CD14-positive monocyte (primary cell): ENCODE measurements at regions not wholly inside any gene's neighbourhood (a gene's known extent, or its start where the extent isn't known, plus 50 kb on each side); places are given as distances from the start of the nearest gene placed in this dataset.

ENCODE experiments used
- DNase-seq, 3 donors: peaks; one replicate each; pipeline ENCODE4 v3.0.0-alpha.2; 2011 to 2022
- H2AFZ ChIP-seq: 2 replicates; pipeline ENCODE4 v1.6.0; 2012; ENCODE audit warnings: mild to moderate bottlenecking, low read depth, low read length, inconsistent platforms; ENCODE audit not compliant: insufficient read depth, poor library complexity, severe bottlenecking
- H3K27ac ChIP-seq, 2 donors: 1 replicate in 1 of 2; 2 replicates in 1 of 2; pipeline ENCODE4 v1.5.1; 2012 to 2013; ENCODE audit warnings: low read length in 2 of 2, control low read depth in 1 of 2, inconsistent platforms in 1 of 2, low read depth in 1 of 2, mild to moderate bottlenecking in 1 of 2
- H3K27me3 ChIP-seq, 2 donors: one replicate each; pipeline versions ENCODE4 v1.6.0 to v1.6.1; 2011 to 2013; ENCODE audit warnings: low read length in 2 of 2; ENCODE audit not compliant: control insufficient read depth in 2 of 2, insufficient read depth in 2 of 2
- H3K36me3 ChIP-seq, 2 donors: replicated peaks in 1 of 2; 1 replicate in 1 of 2; 2 replicates in 1 of 2; pipeline versions ENCODE4 v1.5.1 to v1.6.1; 2012 to 2013; ENCODE audit warnings: low read length in 2 of 2, control low read depth in 1 of 2, inconsistent platforms in 1 of 2, mild to moderate bottlenecking in 1 of 2; ENCODE audit not compliant: insufficient read depth in 2 of 2, control insufficient read depth in 1 of 2
- H3K4me1 ChIP-seq, 2 donors: 1 replicate in 1 of 2; 2 replicates in 1 of 2; pipeline versions ENCODE4 v1.5.1 to v1.6.1; 2012 to 2013; ENCODE audit warnings: low read length in 2 of 2, control low read depth in 1 of 2, inconsistent platforms in 1 of 2, mild to moderate bottlenecking in 1 of 2, moderate library complexity in 1 of 2; ENCODE audit not compliant: insufficient read depth in 2 of 2, control insufficient read depth in 1 of 2
- H3K4me2 ChIP-seq: replicated peaks from 2 replicates; pipeline ENCODE3; 2012; ENCODE audit warnings: low read length, moderate library complexity, mild to moderate bottlenecking; ENCODE audit not compliant: poor library complexity, severe bottlenecking; ENCODE audit errors: extremely low read depth
- H3K4me3 ChIP-seq, 3 experiments: fragments of 200-600 bp in 1 of 3; sonication (generic) in 1 of 3; replicated peaks in 1 of 3; 1 replicate in 2 of 3; 2 replicates in 1 of 3; pipeline ENCODE4 v1.5.1; 2011 to 2013; ENCODE audit warnings: low read length in 3 of 3, mild to moderate bottlenecking in 3 of 3, control low read depth in 2 of 3, low read depth in 2 of 3, inconsistent platforms in 1 of 3, moderate library complexity in 1 of 3
- H3K79me2 ChIP-seq: 2 replicates; pipeline ENCODE4 v1.6.0; 2012; ENCODE audit warnings: mild to moderate bottlenecking, control low read depth, inconsistent platforms, low read length, moderate library complexity; ENCODE audit not compliant: insufficient read depth
- H3K9ac ChIP-seq: 2 replicates; pipeline ENCODE4 v1.6.0; 2017; ENCODE audit warnings: low read length, mild to moderate bottlenecking; ENCODE audit not compliant: insufficient read depth, poor library complexity, severe bottlenecking
- H3K9me3 ChIP-seq, 2 donors: replicated peaks in 1 of 2; 1 replicate in 1 of 2; 2 replicates in 1 of 2; pipeline versions ENCODE4 v1.5.1 to v1.6.1; 2012 to 2013; ENCODE audit warnings: low read length in 2 of 2, control low read depth in 1 of 2; ENCODE audit not compliant: control insufficient read depth in 1 of 2, insufficient read depth in 1 of 2
- H4K20me1 ChIP-seq: 2 replicates; pipeline ENCODE4 v1.6.0; 2012; ENCODE audit warnings: mild to moderate bottlenecking, low read length, control low read depth, moderate library complexity; ENCODE audit not compliant: insufficient read depth
- H3K27ac Mint-ChIP-seq, 7 donors: one replicate each; pipeline ENCODE4 v1.8.0; 2020; ENCODE audit warnings: mild to moderate bottlenecking in 7 of 7, mixed read lengths in 7 of 7, moderate library complexity in 6 of 7, inconsistent platforms in 2 of 7
- H3K27me3 Mint-ChIP-seq, 3 donors: one replicate each; pipeline ENCODE4 v1.8.0; 2021 to 2022; ENCODE audit warnings: low read depth in 3 of 3, mild to moderate bottlenecking in 3 of 3, mixed read lengths in 3 of 3, moderate library complexity in 3 of 3, inconsistent platforms in 1 of 3
- H3K36me3 Mint-ChIP-seq, 2 donors: one replicate each; pipeline ENCODE4 v1.8.0; 2020; ENCODE audit warnings: mixed read lengths in 2 of 2, inconsistent platforms in 1 of 2, mild to moderate bottlenecking in 1 of 2
- H3K4me1 Mint-ChIP-seq: one replicate; pipeline ENCODE4 v1.8.0; 2020; ENCODE audit warnings: mild to moderate bottlenecking, mixed read lengths
- H3K4me3 Mint-ChIP-seq, 2 donors: one replicate each; pipeline ENCODE4 v1.8.0; 2020; ENCODE audit warnings: mild to moderate bottlenecking in 2 of 2, mixed read lengths in 2 of 2, moderate library complexity in 1 of 2
- H3K9me3 Mint-ChIP-seq, 7 donors: one replicate each; pipeline ENCODE4 v1.8.0; 2020 to 2022; ENCODE audit warnings: mixed read lengths in 7 of 7, mild to moderate bottlenecking in 6 of 7, moderate library complexity in 6 of 7, inconsistent platforms in 2 of 7
- WGBS: methylation state at CpG from one replicate; pipeline ENCODE4 v1.1.5; 2013; ENCODE audit warnings: missing lambda C conversion rate; ENCODE audit not compliant: insufficient coverage; 5-methylcytosine and 5-hydroxymethylcytosine counted together
- intact Hi-C, 2 donors: fragments of 100-400 bp; cut with micrococcal nuclease; formaldehyde crosslinking; loops; one replicate each; pipeline versions ENCODE4 v1.15.0 to v1.15.1; 2023
- TF ChIP-seq, protein P1 (sequence below): fragments of 200-600 bp; IDR thresholded peaks from one replicate; pipeline ENCODE4 v1.8.0; 2022; ENCODE audit warnings: antibody characterized with exemption, mild to moderate bottlenecking

GRCh38 chr13:31947506-31947905 is 84.1 kb upstream of the FRY start:
- Histone ChIP-seq H3K27ac (peak overlapping the region in 1 of 2 donors; percentile 5), H3K9ac (no peak overlapping the region), H3K4me3 (no peak overlapping the region), H3K79me2 (no peaks in the 10 kb centered on the region), H3K9me3 (no peaks in the 10 kb centered on the region), H3K36me3 (peaks cover 7 to 39% of the 10 kb centered on the region in 2 donors), H3K4me2 (no peak overlapping the region), H3K4me1 (peaks cover 52 to 67% of the 10 kb centered on the region in 2 donors), H4K20me1 (no peaks in the 10 kb centered on the region), H2AFZ (no peak overlapping the region), H3K27me3 (no peaks in the 10 kb centered on the region)
- Mint-ChIP-seq H3K36me3 (peaks cover 34 to 44% of the 10 kb centered on the region in 2 donors), H3K4me3 (no peak overlapping the region), H3K4me1 (peaks cover 66% of the 10 kb centered on the region), H3K9me3 (peaks cover 0 to 2% (median 0%) of the 10 kb centered on the region in 7 donors), H3K27ac (peak overlapping the region in 6 of 7 donors; percentile 10 to 99 (median 59)), H3K27me3 (no peaks in the 10 kb centered on the region)
- DNase-seq = no peak
- TF ChIP-seq, protein P1, sequence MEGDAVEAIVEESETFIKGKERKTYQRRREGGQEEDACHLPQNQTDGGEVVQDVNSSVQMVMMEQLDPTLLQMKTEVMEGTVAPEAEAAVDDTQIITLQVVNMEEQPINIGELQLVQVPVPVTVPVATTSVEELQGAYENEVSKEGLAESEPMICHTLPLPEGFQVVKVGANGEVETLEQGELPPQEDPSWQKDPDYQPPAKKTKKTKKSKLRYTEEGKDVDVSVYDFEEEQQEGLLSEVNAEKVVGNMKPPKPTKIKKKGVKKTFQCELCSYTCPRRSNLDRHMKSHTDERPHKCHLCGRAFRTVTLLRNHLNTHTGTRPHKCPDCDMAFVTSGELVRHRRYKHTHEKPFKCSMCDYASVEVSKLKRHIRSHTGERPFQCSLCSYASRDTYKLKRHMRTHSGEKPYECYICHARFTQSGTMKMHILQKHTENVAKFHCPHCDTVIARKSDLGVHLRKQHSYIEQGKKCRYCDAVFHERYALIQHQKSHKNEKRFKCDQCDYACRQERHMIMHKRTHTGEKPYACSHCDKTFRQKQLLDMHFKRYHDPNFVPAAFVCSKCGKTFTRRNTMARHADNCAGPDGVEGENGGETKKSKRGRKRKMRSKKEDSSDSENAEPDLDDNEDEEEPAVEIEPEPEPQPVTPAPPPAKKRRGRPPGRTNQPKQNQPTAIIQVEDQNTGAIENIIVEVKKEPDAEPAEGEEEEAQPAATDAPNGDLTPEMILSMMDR = no peak
- 60% methylated on average over 1 of the region's 2 CpGs for WGBS
- intact Hi-C loops = no loop called here

- Histone ChIP-seq H2AFZ (no peak overlapping the region), H3K9ac (no peak overlapping the region), H4K20me1 (no peaks in the 10 kb centered on the region), H3K4me1 (peaks cover 44 to 58% of the 10 kb centered on the region in 2 donors), H3K4me3 (no peak overlapping the region), H3K9me3 (no peaks in the 10 kb centered on the region), H3K36me3 (peaks cover 11 to 47% of the 10 kb centered on the region in 2 donors), H3K27ac (peak overlapping the region; percentile 83 to 95), H3K79me2 (peaks cover 4% of the 10 kb centered on the region), H3K27me3 (no peaks in the 10 kb centered on the region), H3K4me2 (no peak overlapping the region)
- Mint-ChIP-seq H3K36me3 (peaks cover 40 to 47% of the 10 kb centered on the region in 2 donors), H3K4me3 (no peak overlapping the region), H3K9me3 (peaks cover 0 to 5% (median 0%) of the 10 kb centered on the region in 7 donors), H3K27ac (peak overlapping the region; percentile 94 to 99 (median 99)), H3K4me1 (peaks cover 56% of the 10 kb centered on the region), H3K27me3 (peaks cover 0 to 3% (median 0%) of the 10 kb centered on the region in 3 donors)
- intact Hi-C loops = no loop called here
- TF ChIP-seq, protein P1 = no peak
- no CpG with 5 or more reads among the region's 2 CpGs for WGBS
- peak in 2 of 3 donors; percentile 19 to 33 for DNase-seq
Observed at GRCh38 chr13:31949486-31949885, 82.1 kb upstream of the FRY start.
